ENCODE measurements at regions not wholly inside any gene's neighbourhood (a gene's known extent, or its start where the extent isn't known, plus 50 kb on each side); places are given as distances from the start of the nearest gene placed in this dataset.

GRCh38 chr17:63268827-63269226 lies 177.3 kb downstream of the CYB561 start:
- H3K36me3 ChIP-seq: peaks cover 26% of the 10 kb centered on the region

GRCh38 chr17:63270610-63271009 lies 175.5 kb downstream of the CYB561 start:
- no peaks in the 10 kb centered on the region for H3K9me3 ChIP-seq
- H3K4me3 ChIP-seq (ENCODE audit: low read depth in 1 of 2, low read length in 1 of 2): no peak overlapping the region

More at GRCh38 chr17:63268827-63269226, 177.3 kb downstream of the CYB561 start:
- no peaks in the 10 kb centered on the region for H3K27me3 ChIP-seq
- no peak overlapping the region for H3K4me3 ChIP-seq (ENCODE audit: low read depth in 1 of 2, low read length in 1 of 2)
- H3K27ac ChIP-seq: no peak overlapping the region
- no peaks in the 10 kb centered on the region for H3K4me1 ChIP-seq (ENCODE audit: control insufficient read depth in 1 of 2, insufficient read depth in 1 of 2, low read depth in 1 of 2, low read length in 1 of 2)
- H3K9me3 ChIP-seq: no peaks in the 10 kb centered on the region
- no peak for TF ChIP-seq CTCF (IDR thresholded peaks at IDR 0.05)

GRCh38 chr17:63274146-63274545 lies 172.0 kb downstream of the CYB561 start:
- H3K36me3 ChIP-seq: peaks cover 10% of the 10 kb centered on the region
- TF ChIP-seq CTCF (IDR thresholded peaks at IDR 0.05): no peak
- no peak overlapping the region for H3K4me3 ChIP-seq (ENCODE audit: low read depth in 1 of 2, low read length in 1 of 2)
- no peaks in the 10 kb centered on the region for H3K27me3 ChIP-seq
- no peaks in the 10 kb centered on the region for H3K9me3 ChIP-seq
- no peaks in the 10 kb centered on the region for H3K4me1 ChIP-seq (ENCODE audit: control insufficient read depth in 1 of 2, insufficient read depth in 1 of 2, low read depth in 1 of 2, low read length in 1 of 2)
- H3K27ac ChIP-seq: no peak overlapping the region

More at GRCh38 chr17:63270610-63271009, 175.5 kb downstream of the CYB561 start:
- no peak overlapping the region for H3K27ac ChIP-seq
- H3K4me1 ChIP-seq (ENCODE audit: control insufficient read depth in 1 of 2, insufficient read depth in 1 of 2, low read depth in 1 of 2, low read length in 1 of 2): no peaks in the 10 kb centered on the region
- H3K36me3 ChIP-seq: peaks cover 26% of the 10 kb centered on the region
- no peaks in the 10 kb centered on the region for H3K27me3 ChIP-seq
- no peak for TF ChIP-seq CTCF (IDR thresholded peaks at IDR 0.05)

GRCh38 chr17:63275318-63275970 lies 170.7 kb downstream of the CYB561 start:
- TF ChIP-seq CTCF (IDR thresholded peaks at IDR 0.05): no peak
- no peaks in the 10 kb centered on the region for H3K27me3 ChIP-seq
- H3K9me3 ChIP-seq: no peaks in the 10 kb centered on the region
- H3K36me3 ChIP-seq: peaks cover 4% of the 10 kb centered on the region
- H3K4me3 ChIP-seq (ENCODE audit: low read depth in 1 of 2, low read length in 1 of 2): no peak overlapping the region
- no peak overlapping the region for H3K27ac ChIP-seq
- no peaks in the 10 kb centered on the region for H3K4me1 ChIP-seq (ENCODE audit: control insufficient read depth in 1 of 2, insufficient read depth in 1 of 2, low read depth in 1 of 2, low read length in 1 of 2)

- H3K4me1 ChIP-seq (ENCODE audit: control insufficient read depth in 1 of 2, insufficient read depth in 1 of 2, low read depth in 1 of 2, low read length in 1 of 2): no peaks in the 10 kb centered on the region
- no peak for TF ChIP-seq CTCF (IDR thresholded peaks at IDR 0.05)
- no peaks in the 10 kb centered on the region for H3K9me3 ChIP-seq
- no peak overlapping the region for H3K4me3 ChIP-seq (ENCODE audit: low read depth in 1 of 2, low read length in 1 of 2)
- no peaks in the 10 kb centered on the region for H3K27me3 ChIP-seq
- no peak overlapping the region for H3K27ac ChIP-seq
- no peaks in the 10 kb centered on the region for H3K36me3 ChIP-seq
These were observed 169.9 kb downstream of the CYB561 start for GRCh38 chr17:63275971-63276745.

Data from neutrophil (primary cell).